Activated effector memory CD4-positive, alpha-beta T cell treated with anti-CD3 and anti-CD28 coated beads, Interleukin-2, amount 50 U/mL, for 16 hours (primary cell): ENCODE measurements at regions not wholly inside any gene's neighbourhood (a gene's known extent, or its start where the extent isn't known, plus 50 kb on each side); places are given as distances from the start of the nearest gene placed in this dataset.

Experiments used
- DNase-seq: peaks from one replicate; pipeline ENCODE4 v3.0.0-alpha.2; 2020

GRCh38 chr2:158049129-158049855 is 52.4 kb upstream of the UPP2 start:
- DNase-seq: no peak

DNA sequence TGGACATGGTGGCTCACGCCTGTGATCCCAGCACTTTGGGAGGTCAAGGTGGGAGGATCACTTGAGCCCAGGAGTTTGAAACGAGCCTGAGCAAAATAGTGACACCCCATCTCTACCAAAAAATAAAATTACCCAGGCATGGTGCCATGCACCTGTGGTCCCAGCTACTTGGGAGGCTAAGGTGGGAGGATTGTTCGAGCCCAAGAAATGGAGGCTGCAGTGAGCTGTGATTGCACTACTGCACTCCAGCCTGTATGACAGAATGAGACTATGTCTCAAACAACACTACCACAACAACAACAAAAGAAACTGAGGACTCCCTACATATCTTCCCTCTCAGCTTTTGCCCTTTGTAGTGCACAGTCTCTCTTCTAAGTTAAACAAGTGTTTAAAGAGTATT is 53.3 kb upstream of the UPP2 start:
- no peak for DNase-seq

GRCh38 chr2:158047156-158047611 is 54.5 kb upstream of the UPP2 start:
- DNase-seq: no peak

GRCh38 chr2:158046121-158046880 is 55.4 kb upstream of the UPP2 start:
- no peak for DNase-seq

- DNase-seq: no peak
Measured at GRCh38 chr2:158045362-158045761, 56.3 kb upstream of the UPP2 start.

DNA sequence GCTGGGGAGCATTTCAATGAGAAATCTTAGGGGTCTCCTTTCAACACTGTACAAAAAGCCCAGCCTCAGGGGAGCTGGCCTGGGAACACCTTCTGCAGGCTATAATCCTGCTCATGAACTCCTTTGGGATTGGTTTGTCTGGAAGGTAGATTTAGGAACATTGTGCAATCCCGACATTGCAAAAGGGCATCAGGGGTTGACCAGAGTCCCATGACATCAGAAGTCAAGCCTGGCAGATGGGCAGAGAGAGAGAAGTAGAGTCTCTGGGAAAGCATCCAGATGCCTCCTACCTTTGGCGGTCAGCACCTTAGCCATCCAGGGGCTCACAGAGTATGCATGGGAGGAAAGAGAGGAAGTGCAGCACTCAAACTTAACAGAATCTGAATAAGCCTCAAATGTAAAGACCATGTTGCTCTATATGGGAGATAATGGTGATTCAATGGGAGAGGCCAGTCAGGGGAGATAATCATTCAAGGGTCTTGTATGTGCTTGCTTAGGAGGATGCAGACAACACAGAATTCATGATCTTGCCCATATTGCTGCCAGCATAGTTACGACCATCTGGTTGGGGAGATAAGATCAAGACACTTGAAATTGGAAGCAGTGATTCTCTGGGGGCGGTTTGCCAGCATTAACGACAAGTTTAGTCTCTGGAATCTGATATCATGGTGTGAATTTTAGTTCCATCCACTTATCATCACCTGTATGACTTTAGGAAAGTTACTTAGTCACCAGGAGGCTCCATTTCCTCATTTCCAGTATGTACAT is 58.3 kb upstream of the UPP2 start:
- no peak for DNase-seq

DNA sequence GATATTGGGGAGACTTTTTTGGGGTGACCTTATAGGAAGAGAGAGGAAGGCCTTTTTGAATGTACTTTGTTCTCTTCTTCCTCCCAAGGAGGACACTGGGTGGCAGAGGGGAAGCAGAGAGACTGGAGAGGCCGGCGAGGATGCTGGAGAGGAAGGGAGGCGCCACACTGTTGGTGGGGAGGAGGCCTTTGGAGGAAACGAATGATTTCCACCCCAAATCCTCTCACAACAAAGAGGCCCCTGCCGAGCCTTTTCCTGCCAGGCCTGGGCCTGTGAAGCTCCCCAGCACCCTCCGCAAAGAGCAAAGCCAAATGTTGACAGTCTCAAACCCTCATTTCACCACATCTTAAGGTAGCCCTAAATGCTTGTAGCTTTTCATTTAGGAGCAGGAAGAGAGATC is 59.0 kb upstream of the UPP2 start:
- no peak for DNase-seq

- DNase-seq: no peak
Measured at GRCh38 chr2:158042245-158042644, 59.4 kb upstream of the UPP2 start.

DNA sequence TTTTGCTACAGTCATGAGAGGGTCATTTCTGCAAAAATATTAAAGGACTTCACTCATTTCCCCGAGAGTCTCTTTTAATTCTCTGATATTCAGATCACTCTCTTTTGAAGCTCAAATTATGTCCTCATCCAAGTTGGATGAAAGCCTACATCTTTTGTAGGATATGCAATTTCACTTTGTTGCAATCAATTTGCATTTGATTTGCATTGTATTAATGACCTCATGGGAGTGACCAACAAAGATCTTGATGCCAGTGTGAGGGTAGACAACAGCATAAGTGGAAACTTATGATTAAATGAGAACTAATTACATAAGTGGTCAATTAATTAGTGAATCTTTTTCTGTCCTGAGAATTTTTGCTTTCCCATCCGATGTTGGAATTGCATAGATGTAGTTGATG is 60.3 kb upstream of the UPP2 start:
- no peak for DNase-seq

- DNase-seq: no peak
Measured at GRCh38 chr2:158038901-158039300, 62.8 kb upstream of the UPP2 start.

DNA sequence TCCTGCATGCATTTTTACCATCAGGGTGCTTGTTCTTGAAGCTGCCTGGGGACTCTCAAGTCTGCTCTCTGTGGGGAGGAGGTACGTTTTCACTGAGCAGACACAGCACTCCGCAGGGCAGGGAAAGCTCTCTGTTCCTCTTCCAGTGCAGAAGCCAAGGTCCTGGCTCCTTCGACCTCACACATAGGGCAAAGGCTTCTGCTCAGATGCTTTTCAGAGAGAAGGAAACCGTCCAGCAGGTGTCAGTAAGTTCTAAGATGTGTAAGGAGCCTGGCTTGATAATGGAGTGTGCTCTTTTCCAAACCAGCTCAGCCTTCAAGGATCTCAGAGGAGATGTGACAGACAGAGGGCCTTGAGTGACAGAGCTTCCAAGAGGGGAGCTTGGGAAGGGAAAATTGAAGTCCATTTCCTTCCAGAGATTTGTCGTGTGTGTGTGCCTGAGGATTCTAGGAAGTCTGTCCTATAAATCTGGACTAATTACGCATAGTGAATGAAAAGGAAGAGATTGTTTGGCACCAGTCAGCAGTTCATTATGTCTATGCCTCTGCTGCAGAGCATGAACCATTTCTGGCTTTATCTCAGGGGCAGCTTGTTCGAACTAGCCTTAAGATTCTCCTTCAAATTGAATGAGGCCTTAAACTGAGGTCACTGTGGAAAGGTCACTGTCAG is 67.3 kb upstream of the UPP2 start:
- no peak for DNase-seq

GRCh38 chr2:158031371-158031770 is 70.3 kb upstream of the UPP2 start:
- no peak for DNase-seq

- no peak for DNase-seq
Measured at GRCh38 chr2:158025255-158025996, 76.2 kb upstream of the UPP2 start.

GRCh38 chr2:158024288-158024898 is 77.3 kb upstream of the UPP2 start:
- DNase-seq: peak; percentile 83

DNA sequence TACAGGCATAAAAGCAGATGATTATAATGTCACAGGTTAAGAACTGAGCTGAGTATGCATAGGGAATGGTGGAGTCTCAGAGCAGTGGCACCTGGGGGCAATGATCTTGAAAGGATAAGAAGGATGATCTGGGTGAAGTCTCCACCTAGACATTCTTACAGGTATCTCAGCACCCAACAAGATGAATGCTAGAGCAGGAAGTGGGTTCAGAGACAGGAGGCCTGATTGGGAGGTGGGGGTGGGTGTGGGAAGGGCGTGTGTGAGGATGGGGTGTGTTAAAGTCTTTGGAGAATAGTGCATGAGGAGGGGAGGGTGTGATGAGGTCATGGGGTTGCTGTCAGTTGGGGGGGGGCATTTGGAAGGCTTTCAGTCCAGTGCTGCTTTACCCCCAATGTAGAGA is 78.8 kb upstream of the UPP2 start:
- no peak for DNase-seq

- no peak for DNase-seq
Measured at GRCh38 chr2:158021226-158021625, 80.5 kb upstream of the UPP2 start.

DNA sequence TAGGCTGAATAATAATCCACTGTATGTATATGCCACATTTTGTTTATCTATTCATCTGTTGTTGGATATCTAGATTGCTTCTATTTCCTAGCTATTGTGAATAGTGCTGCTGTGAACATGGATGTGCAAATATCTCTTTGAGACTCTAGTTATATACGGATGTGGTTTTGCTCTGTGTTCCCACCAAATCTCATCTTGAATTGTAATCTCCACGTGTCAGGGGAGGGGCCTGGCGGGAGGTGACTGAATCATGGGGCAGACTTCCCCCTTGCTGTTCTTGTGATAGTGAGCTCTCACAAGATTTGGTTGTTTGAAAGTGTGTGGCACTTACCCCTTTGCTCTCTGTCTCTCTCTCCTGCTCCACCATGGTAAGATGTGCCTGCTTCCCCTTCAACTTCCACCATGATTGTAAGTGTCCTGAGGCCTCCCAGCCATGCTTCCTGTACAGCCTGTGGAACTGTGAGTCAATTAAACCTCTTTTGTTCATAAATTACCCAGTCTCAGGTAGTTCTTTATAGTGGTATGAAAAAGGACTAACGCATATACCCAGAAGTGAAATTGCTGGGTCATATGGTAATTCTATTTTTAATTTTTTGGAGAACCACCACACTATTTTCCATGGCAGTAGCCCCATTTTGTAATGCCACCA is 86.1 kb upstream of the UPP2 start:
- no peak for DNase-seq

DNA sequence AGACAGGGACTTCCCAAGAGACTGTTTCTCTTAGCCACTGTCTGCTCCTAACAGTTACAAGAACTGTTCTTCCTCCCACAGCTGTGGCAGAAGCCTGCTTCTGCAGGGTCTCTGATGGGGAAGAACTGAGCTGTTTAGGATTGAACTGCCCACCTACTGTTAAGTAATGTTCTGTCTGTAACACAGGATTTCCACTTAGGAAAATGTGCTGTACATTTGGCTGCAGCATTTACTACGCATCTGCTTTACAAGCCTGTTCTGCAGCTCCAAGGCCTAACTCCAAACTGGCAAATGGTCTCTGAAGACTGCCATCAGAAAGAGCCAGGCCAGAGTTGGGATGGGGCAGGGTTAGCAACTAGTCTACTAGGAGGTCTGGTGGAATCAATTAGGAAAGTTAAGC is 87.8 kb upstream of the UPP2 start:
- DNase-seq: no peak

DNA sequence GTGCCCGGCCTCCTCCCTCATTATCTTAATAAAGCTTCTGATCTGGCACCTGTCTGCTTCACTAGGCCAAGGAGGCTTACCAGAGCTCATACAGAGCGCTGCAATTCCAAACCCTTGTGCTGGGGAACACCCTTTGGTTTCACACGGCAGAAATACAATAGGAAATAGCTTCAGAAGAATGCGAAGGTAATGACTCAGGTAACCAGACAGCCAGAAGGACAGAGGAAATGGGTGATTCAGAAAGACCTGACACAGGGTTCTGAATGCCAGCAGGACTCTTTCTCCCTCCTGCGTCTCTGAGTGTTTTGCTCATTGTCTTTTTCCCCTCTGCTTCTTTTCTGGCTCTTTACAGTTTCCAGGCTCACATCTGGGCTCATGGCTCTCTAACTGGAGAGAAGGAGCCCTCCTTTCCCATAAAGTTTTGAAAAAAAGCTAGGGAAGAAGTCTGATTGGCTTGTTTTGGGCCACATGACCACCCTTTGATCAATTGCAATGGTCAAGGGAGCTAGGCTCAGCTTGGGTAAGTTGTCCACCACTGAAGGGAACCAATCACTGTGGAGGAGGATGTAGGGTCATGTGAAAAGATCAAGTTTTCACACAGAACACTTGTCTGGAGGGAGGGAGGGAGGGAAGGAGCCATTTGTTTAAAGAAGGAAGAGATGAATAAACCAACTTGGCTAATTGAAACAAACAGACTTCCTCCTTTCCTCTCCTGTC is 90.5 kb upstream of the UPP2 start:
- no peak for DNase-seq

DNA sequence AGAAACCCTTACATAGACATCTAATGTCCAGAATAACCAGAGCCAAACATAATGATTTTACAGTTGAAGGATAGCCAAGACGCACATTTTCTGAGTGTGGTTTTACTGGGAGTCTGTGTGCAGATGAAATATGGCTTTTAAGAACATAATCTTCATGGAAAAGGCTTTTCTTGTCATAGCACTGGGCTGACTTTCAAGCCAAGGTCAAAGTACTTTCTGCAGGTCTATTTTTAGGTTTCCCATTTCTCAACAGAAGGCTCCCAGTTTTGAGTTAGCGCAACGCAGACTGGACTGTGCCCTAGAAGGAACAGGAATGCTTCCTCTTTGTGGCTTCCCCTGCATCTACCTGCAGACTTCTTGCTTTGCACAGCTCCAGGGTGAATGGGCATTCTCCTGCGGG is 92.3 kb upstream of the UPP2 start:
- no peak for DNase-seq
